Neuron (in vitro differentiated cells): ENCODE measurements at regions not wholly inside any gene's neighbourhood (a gene's known extent, or its start where the extent isn't known, plus 50 kb on each side); places are given as distances from the start of the nearest gene placed in this dataset.
"Not testable (repeated sequence)": the region's sequence is repeated elsewhere in the genome, so short reads cannot be mapped to it uniquely, and the experiment has no call there.

Source experiments
- H2AFZ ChIP-seq: one replicate; pipeline ENCODE4 v1.6.1; 2013; ENCODE audit warnings: low read depth, mild to moderate bottlenecking, inconsistent platforms, low read length, moderate library complexity
- H3K27me3 ChIP-seq: one replicate; pipeline ENCODE4 v1.6.1; 2013; ENCODE audit warnings: low read length; ENCODE audit not compliant: insufficient read depth
- H3K36me3 ChIP-seq: one replicate; pipeline ENCODE4 v1.6.1; 2013; ENCODE audit warnings: low read length; ENCODE audit not compliant: insufficient read depth
- H3K4me1 ChIP-seq: one replicate; pipeline ENCODE4 v1.6.1; 2013; ENCODE audit warnings: low read length; ENCODE audit not compliant: insufficient read depth
- H3K4me3 ChIP-seq: 2 replicates; pipeline ENCODE4 v1.5.1; 2013; ENCODE audit warnings: mild to moderate bottlenecking, low read length, moderate library complexity
- H3K9me3 ChIP-seq: one replicate; pipeline ENCODE4 v1.6.1; 2013; ENCODE audit warnings: low read length

GRCh38 chr4:26053761-26054160 lies 139.7 kb downstream of the SMIM20 start:
- Histone ChIP-seq H3K36me3 (no peaks in the 10 kb centered on the region), H3K4me1 (no peaks in the 10 kb centered on the region), H2AFZ (no peak overlapping the region), H3K4me3 (no peak overlapping the region), H3K9me3 (no peaks in the 10 kb centered on the region), H3K27me3 (no peaks in the 10 kb centered on the region)

DNA sequence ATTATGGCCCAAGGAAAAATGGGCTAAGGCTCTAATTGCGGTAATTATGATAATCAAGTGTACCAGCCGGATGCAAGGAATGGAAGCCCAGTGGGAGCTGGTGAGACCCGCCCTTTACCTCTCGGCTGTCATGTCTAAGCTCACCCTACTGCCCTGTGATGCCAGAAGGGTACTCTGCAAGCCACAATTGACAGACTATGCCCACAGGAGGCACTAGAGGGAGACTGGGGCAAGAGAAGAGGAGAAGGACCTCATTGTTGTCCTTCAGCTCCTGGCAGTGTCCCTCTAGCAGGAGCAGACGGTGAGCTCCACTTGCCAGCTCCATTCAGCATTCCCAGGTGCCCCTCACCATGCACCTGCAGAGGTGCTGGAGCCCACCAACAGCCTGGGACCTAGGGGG lies 141.8 kb downstream of the SMIM20 start:
- Histone ChIP-seq H3K4me1 (no peaks in the 10 kb centered on the region), H3K4me3 (no peak overlapping the region), H3K9me3 (no peaks in the 10 kb centered on the region), H3K36me3 (no peaks in the 10 kb centered on the region), H2AFZ (no peak overlapping the region), H3K27me3 (no peaks in the 10 kb centered on the region)

- Histone ChIP-seq H3K4me1 (no peaks in the 10 kb centered on the region), H3K36me3 (no peaks in the 10 kb centered on the region)
These were observed 142.4 kb downstream of the SMIM20 start for GRCh38 chr4:26056406-26056805.

GRCh38 chr4:26057839-26058238 lies 143.8 kb downstream of the SMIM20 start:
- not testable (repeated sequence) for H3K4me3 ChIP-seq, H3K4me1 ChIP-seq, H3K36me3 ChIP-seq, H3K27me3 ChIP-seq, H3K9me3 ChIP-seq, H2AFZ ChIP-seq

More at GRCh38 chr4:26056406-26056805, 142.4 kb downstream of the SMIM20 start:
- Histone ChIP-seq H3K9me3 (no peaks in the 10 kb centered on the region), H2AFZ (no peak overlapping the region), H3K27me3 (no peaks in the 10 kb centered on the region), H3K4me3 (no peak overlapping the region)

- H2AFZ ChIP-seq = no peak overlapping the region
These were observed 144.5 kb downstream of the SMIM20 start for GRCh38 chr4:26058537-26058936.

GRCh38 chr4:26059391-26060154 lies 145.6 kb downstream of the SMIM20 start:
- Histone ChIP-seq H3K4me3 (no peak overlapping the region), H3K4me1 (no peaks in the 10 kb centered on the region), H2AFZ (no peak overlapping the region), H3K27me3 (no peaks in the 10 kb centered on the region), H3K9me3 (no peaks in the 10 kb centered on the region), H3K36me3 (no peaks in the 10 kb centered on the region)

More at GRCh38 chr4:26058537-26058936, 144.5 kb downstream of the SMIM20 start:
- Histone ChIP-seq H3K4me3 (no peak overlapping the region), H3K4me1 (no peaks in the 10 kb centered on the region), H3K27me3 (no peaks in the 10 kb centered on the region), H3K36me3 (no peaks in the 10 kb centered on the region), H3K9me3 (no peaks in the 10 kb centered on the region)

DNA sequence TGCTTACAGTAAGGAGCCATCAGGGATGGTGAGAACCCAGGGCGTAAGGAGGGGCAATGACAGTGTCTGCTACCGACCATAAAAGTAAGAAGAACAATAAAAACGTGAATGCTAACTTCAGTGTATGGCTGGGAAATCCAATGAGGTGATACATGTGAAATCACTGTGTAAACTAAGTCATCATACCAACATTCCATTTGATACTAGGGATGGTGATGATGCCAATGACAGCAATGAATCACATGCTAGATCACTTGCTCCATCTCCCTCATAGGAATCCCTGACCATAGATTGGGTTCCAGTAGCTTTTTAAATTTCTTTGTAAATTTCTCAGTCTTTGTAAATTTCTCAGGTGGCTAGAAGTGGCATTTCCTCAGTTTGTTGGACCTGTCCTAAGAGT lies 146.3 kb downstream of the SMIM20 start:
- Histone ChIP-seq H2AFZ (no peak overlapping the region), H3K4me3 (no peak overlapping the region), H3K27me3 (no peaks in the 10 kb centered on the region), H3K4me1 (no peaks in the 10 kb centered on the region), H3K36me3 (no peaks in the 10 kb centered on the region), H3K9me3 (no peaks in the 10 kb centered on the region)

- Histone ChIP-seq H2AFZ (no peak overlapping the region), H3K36me3 (no peaks in the 10 kb centered on the region), H3K27me3 (no peaks in the 10 kb centered on the region)
These were observed 147.4 kb downstream of the SMIM20 start for GRCh38 chr4:26061248-26061986.

GRCh38 chr4:26062215-26062614 lies 148.2 kb downstream of the SMIM20 start:
- Histone ChIP-seq H2AFZ (no peak overlapping the region), H3K9me3 (no peaks in the 10 kb centered on the region), H3K4me1 (no peaks in the 10 kb centered on the region)

More at GRCh38 chr4:26061248-26061986, 147.4 kb downstream of the SMIM20 start:
- H3K9me3 ChIP-seq = no peaks in the 10 kb centered on the region
- no peak overlapping the region for H3K4me3 ChIP-seq
- H3K4me1 ChIP-seq = no peaks in the 10 kb centered on the region

DNA sequence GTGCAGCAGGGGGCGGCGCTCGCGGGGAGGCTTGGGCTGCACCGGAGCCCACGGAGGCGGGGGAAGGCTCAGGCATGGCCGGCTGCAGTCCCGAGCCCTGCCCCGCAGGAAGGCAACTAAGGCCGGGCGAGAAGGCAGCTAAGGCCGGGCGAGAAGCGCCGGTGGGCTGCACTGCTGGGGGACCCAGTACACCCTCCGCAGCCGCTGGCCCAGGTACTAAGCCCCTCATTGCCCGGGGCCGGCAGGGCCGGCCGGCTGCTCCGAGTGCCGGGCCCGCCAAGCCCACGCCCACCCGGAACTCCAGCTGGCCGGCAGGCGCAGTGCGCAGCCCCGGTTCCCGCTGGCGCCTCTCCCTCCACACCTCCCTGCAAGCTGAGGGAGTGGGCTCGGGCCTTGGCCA lies 150.0 kb downstream of the SMIM20 start:
- not testable (repeated sequence) for H3K9me3 ChIP-seq, H3K36me3 ChIP-seq, H3K4me1 ChIP-seq, H3K27me3 ChIP-seq, H2AFZ ChIP-seq, H3K4me3 ChIP-seq

More at GRCh38 chr4:26062215-26062614, 148.2 kb downstream of the SMIM20 start:
- Histone ChIP-seq H3K4me3 (no peak overlapping the region), H3K27me3 (no peaks in the 10 kb centered on the region), H3K36me3 (no peaks in the 10 kb centered on the region)

- Histone ChIP-seq H3K36me3 (no peaks in the 10 kb centered on the region), H3K4me1 (no peaks in the 10 kb centered on the region), H2AFZ (no peak overlapping the region), H3K27me3 (no peaks in the 10 kb centered on the region), H3K9me3 (no peaks in the 10 kb centered on the region), H3K4me3 (no peak overlapping the region)
These were observed 151.8 kb downstream of the SMIM20 start for GRCh38 chr4:26065833-26066232.

DNA sequence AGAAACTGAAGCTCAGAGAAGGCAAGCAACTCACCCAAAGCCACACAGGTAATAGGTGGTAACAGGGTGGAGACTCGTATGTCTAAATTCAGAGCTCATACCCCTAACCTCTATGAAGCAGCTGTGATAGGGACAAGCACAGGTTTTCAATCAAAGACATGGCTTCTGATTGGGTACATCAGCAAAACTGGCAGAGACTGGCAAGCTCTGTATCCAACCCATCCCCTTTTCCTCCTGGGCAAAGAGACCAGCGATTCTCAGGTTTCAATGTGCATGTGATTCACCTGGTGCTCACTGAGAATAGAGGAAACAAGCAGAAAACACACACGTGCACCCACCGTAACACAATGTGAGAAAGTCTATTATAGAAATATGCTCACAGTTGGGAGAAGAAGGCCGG lies 153.0 kb downstream of the SMIM20 start:
- Histone ChIP-seq H3K4me1 (no peaks in the 10 kb centered on the region), H2AFZ (no peak overlapping the region), H3K36me3 (no peaks in the 10 kb centered on the region), H3K4me3 (no peak overlapping the region), H3K9me3 (no peaks in the 10 kb centered on the region), H3K27me3 (no peaks in the 10 kb centered on the region)

DNA sequence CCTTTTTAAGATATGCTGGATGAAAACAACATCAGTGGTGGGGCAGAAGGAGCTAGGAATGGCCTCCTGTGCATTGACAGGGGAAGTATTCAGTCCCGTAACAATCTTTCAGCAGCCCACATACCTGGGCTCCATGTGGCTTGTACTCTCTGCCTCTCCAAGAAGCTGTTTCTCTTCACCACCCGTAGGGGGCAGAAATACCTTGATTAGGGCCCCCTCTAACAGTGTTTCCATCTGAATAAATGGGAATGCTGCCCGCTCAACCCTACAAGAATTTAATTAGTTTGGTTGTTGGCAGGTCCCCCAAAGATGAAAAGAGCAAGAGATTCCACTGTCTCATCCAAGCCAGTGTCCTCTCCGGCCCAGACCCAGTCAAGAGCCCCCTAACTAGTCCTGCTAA lies 155.2 kb downstream of the SMIM20 start:
- Histone ChIP-seq H3K36me3 (no peaks in the 10 kb centered on the region), H3K4me3 (no peak overlapping the region), H2AFZ (no peak overlapping the region), H3K4me1 (peaks cover under 1% of the 10 kb centered on the region), H3K27me3 (no peaks in the 10 kb centered on the region), H3K9me3 (no peaks in the 10 kb centered on the region)
